GM12878 (cell line): ENCODE measurements at regions not wholly inside any gene's neighbourhood (a gene's known extent, or its start where the extent isn't known, plus 50 kb on each side); places are given as distances from the start of the nearest gene placed in this dataset.

Experiments used
- ATAC-seq: fragments of 200-7000 bp; cut with Tn5 transposase; 3 replicates; pipeline ENCODE4 v1.9.1; 2020; ENCODE audit warnings: mild to moderate bottlenecking, moderate library complexity
- BruUV-seq: library from RNA; stranded (reverse); fragments of 400-500 nt; replicated peaks from 2 replicates; lab custom pipeline; 2021; lab: Mats Ljungman, UMichigan
- CTCF ChIA-PET: fragments of 300-600 bp; sonication (Branson Sonifier 250); formaldehyde crosslinking; extraction: SDS; loops from one replicate; lab custom pipeline; 2021; ENCODE audit warnings: inconsistent platforms; lab: Yijun Ruan, JAX
- POLR2A ChIA-PET: fragments of 350-600 bp; formaldehyde crosslinking; extraction: SDS; loops from one replicate; lab custom pipeline; 2021; ENCODE audit warnings: inconsistent platforms; lab: Charles Lee
- RAD21 ChIA-PET: fragments of 300-600 bp; sonication (Branson Sonifier 250); formaldehyde crosslinking; loops from one replicate; lab custom pipeline; 2023; ENCODE audit warnings: antibody characterized with exemption; ENCODE audit not compliant: unreplicated experiment; lab: Charles Lee
- SMC1A ChIA-PET: fragments of 300-600 bp; sonication (Branson Sonifier 250); formaldehyde crosslinking; loops from one replicate; lab custom pipeline; 2023; ENCODE audit not compliant: unreplicated experiment, uncharacterized antibody; lab: Charles Lee
- DNase-seq: peaks from one replicate; pipeline ENCODE4 v3.0.0-alpha.2; 2011; ENCODE audit warnings: low read depth, low spot score
- FAIRE-seq: peaks from 3 replicates; lab custom pipeline; 2011; peaks lifted over from hg19 to GRCh38; lab: Jason Lieb, UNC
- H2AFZ ChIP-seq: 2 replicates; pipeline ENCODE4 v1.6.0; 2011; ENCODE audit warnings: low read depth, low read length, control low read depth; ENCODE audit not compliant: control insufficient read depth
- H3K27ac ChIP-seq: 2 replicates; pipeline ENCODE4 v1.5.1; 2011; ENCODE audit warnings: control low read depth; ENCODE audit not compliant: control insufficient read depth, insufficient read depth
- H3K27me3 ChIP-seq, 2 experiments: replicated peaks in 1 of 2; 2 replicates each; pipeline versions ENCODE4 v1.6.0 to v1.6.1; 2011; ENCODE audit warnings: low read length in 1 of 2; ENCODE audit not compliant: control insufficient read depth in 2 of 2, insufficient read depth in 2 of 2
- H3K36me3 ChIP-seq, 2 experiments: 2 replicates each; pipeline ENCODE4 v1.5.1; 2011; ENCODE audit warnings: low read length in 1 of 2; ENCODE audit not compliant: control insufficient read depth in 2 of 2, insufficient read depth in 2 of 2
- H3K4me1 ChIP-seq: 2 replicates; pipeline ENCODE4 v1.6.1; 2011; ENCODE audit warnings: mild to moderate bottlenecking, low read length, moderate library complexity, mixed read lengths; ENCODE audit not compliant: control insufficient read depth, insufficient read depth
- H3K4me2 ChIP-seq: 2 replicates; pipeline ENCODE4 v1.6.0; 2011; ENCODE audit warnings: control low read depth; ENCODE audit not compliant: control insufficient read depth, insufficient read depth
- H3K4me3 ChIP-seq: fragments of 200-600 bp; sonication (generic); 2 replicates; pipeline ENCODE4 v1.5.1; 2016
- H3K79me2 ChIP-seq: 2 replicates; pipeline ENCODE4 v1.6.0; 2011; ENCODE audit warnings: low read length; ENCODE audit not compliant: control insufficient read depth, insufficient read depth
- H3K9ac ChIP-seq: 2 replicates; pipeline ENCODE4 v1.8.0; 2011; ENCODE audit warnings: low read length, control low read depth, mixed read lengths; ENCODE audit not compliant: control insufficient read depth, insufficient read depth
- H3K9me3 ChIP-seq: replicated peaks from 3 replicates; pipeline ENCODE4 v1.5.1; 2011; ENCODE audit warnings: mild to moderate bottlenecking, low read length; ENCODE audit not compliant: control insufficient read depth, insufficient read depth
- H4K20me1 ChIP-seq: 2 replicates; pipeline ENCODE4 v1.6.0; 2011; ENCODE audit not compliant: control insufficient read depth, insufficient read depth
- ASH2L ChIP-seq: fragments of 300-600, 200-600 bp; sonication (generic); IDR thresholded peaks from 2 replicates; pipeline ENCODE4 v1.6.1; 2017; ENCODE audit warnings: low read depth, mild to moderate bottlenecking, borderline replicate concordance
- E2F4 ChIP-seq: IDR thresholded peaks from 2 replicates; pipeline ENCODE4 v1.6.1; 2012; ENCODE audit warnings: low read depth, low read length, improper control_type of control experiment
- HDGF ChIP-seq: fragments of 450-650 bp; IDR thresholded peaks from 2 replicates; pipeline ENCODE4 v1.6.1; 2016; ENCODE audit warnings: antibody characterized with exemption
- MYB ChIP-seq: fragments of 150-350 bp; IDR thresholded peaks from 2 replicates; pipeline ENCODE4 v1.6.1; 2014; ENCODE audit warnings: mild to moderate bottlenecking, low read depth, low read length, borderline replicate concordance
- NR2F1 ChIP-seq: fragments of 450-650 bp; conservative IDR thresholded peaks from 2 replicates; pipeline ENCODE4 v1.6.1; 2017; ENCODE audit warnings: mild to moderate bottlenecking
- RBBP5 ChIP-seq: fragments of 200-600 bp; sonication (generic); conservative IDR thresholded peaks from 2 replicates; pipeline ENCODE4 v1.6.1; 2016
- RELA ChIP-seq: fragments of 450-650 bp; IDR thresholded peaks from 2 replicates; pipeline ENCODE4 v1.8.0; 2014; ENCODE audit warnings: borderline replicate concordance; ENCODE audit not compliant: partially characterized antibody
- SP1 ChIP-seq: IDR thresholded peaks from one replicate; pipeline ENCODE4 v1.6.1; 2011; ENCODE audit warnings: low read depth, low read length
- SPI1 ChIP-seq: IDR thresholded peaks from 2 replicates; pipeline ENCODE4 v1.6.1; 2011; ENCODE audit warnings: low read depth, mild to moderate bottlenecking, low read length, moderate library complexity, borderline replicate concordance; ENCODE audit not compliant: insufficient read depth
- SRF ChIP-seq, 2 experiments: IDR thresholded peaks; 2 replicates each; pipeline ENCODE4 v1.6.1; 2011; ENCODE audit warnings: low read depth in 2 of 2, low read length in 2 of 2, mild to moderate bottlenecking in 1 of 2, moderate library complexity in 1 of 2
- TARDBP ChIP-seq: IDR thresholded peaks from 2 replicates; pipeline ENCODE4 v1.6.1; 2016; ENCODE audit warnings: borderline replicate concordance
- ZBED1 ChIP-seq: IDR thresholded peaks from 2 replicates; pipeline ENCODE4 v1.6.1; 2016; ENCODE audit warnings: borderline replicate concordance
- ZBTB33 ChIP-seq: fragments of 450-650 bp; IDR thresholded peaks from 2 replicates; pipeline ENCODE4 v1.6.1; 2017; ENCODE audit warnings: mild to moderate bottlenecking
- WGBS: methylation state at CpG from one replicate; pipeline ENCODE4 v1.1.6; 2016; ENCODE audit warnings: low lambda C conversion rate; ENCODE audit not compliant: insufficient replicate concordance, insufficient coverage; ENCODE audit errors: missing lambda C conversion rate; 5-methylcytosine and 5-hydroxymethylcytosine counted together
- in situ Hi-C: fragments of 300-500 bp; cut with MboI; formaldehyde crosslinking; loops from 9 replicates; pipeline ENCODE4 v1.14.3; 2018; ENCODE audit warnings: mixed read lengths
- intact Hi-C: fragments of 100-400 bp; cut with micrococcal nuclease; formaldehyde crosslinking; loops from one replicate; pipeline ENCODE4 v1.14.2; 2022; ENCODE audit not compliant: unreplicated experiment

- SMC1A ChIA-PET, result no interaction called here
These were observed 85.9 kb downstream of the POM121L12 start for GRCh38 chr7:53121374-53121773.

More at GRCh38 chr7:53121374-53121773, 85.9 kb downstream of the POM121L12 start:
- FAIRE-seq (no peak), ATAC-seq (no peak), DNase-seq (no peak)
- TF ChIP-seq NR2F1 (no peak), HDGF (no peak), TARDBP (no peak), RBBP5 (no peak), SP1 (no peak), ASH2L (no peak), MYB (no peak), RELA (no peak), ZBED1 (no peak), E2F4 (no peak), ZBTB33 (no peak), SPI1 (no peak), SRF (IDR thresholded peaks at IDR 0.05; ENCODE audit: low read depth in 2 of 2, low read length in 2 of 2) (no peak)
- no peaks in the 10 kb centered on the region for H4K20me1 ChIP-seq
- no peak overlapping the region for H2AFZ ChIP-seq
- no peak overlapping the region for H3K4me3 ChIP-seq
- H3K27ac ChIP-seq, result no peak overlapping the region
- H3K9me3 ChIP-seq, result no peaks in the 10 kb centered on the region
- intact Hi-C loops (no loop called here), in situ Hi-C loops (no loop called here)
- H3K4me1 ChIP-seq, result no peaks in the 10 kb centered on the region
- WGBS, result 19% methylated on average over 4 of the region's 4 CpGs
- no peak overlapping the region for H3K4me2 ChIP-seq
- no peaks in the 10 kb centered on the region for H3K36me3 ChIP-seq
- no TSS peak for BruUV-seq
- CTCF ChIA-PET, result no interaction called here
- RAD21 ChIA-PET, result no interaction called here
- POLR2A ChIA-PET, result no interaction called here
- H3K79me2 ChIP-seq, result no peaks in the 10 kb centered on the region
- no peaks in the 10 kb centered on the region for H3K27me3 ChIP-seq
- H3K9ac ChIP-seq, result no peak overlapping the region
